ENCODE measurements at regions not wholly inside any gene's neighbourhood (a gene's known extent, or its start where the extent isn't known, plus 50 kb on each side); places are given as distances from the start of the nearest gene placed in this dataset.

DNA sequence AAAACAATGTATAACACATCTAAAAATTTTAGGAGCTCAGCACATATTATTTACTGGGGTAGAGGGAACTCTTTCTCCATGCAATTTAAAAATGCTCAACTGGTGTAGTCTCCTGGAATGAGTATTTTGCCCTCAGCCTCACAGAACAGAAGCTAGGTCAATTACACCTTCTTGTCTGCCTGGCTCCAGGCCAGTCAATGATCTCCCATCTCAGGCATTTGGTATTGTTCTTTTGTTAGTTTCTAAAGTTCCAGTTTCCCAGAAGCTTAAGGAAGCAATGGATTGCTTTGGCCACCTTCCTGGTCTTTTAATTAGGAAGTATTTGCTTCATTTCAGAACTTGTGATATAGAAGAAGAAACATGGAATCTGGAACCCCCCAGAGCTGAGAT is 360.3 kb upstream of the ASIC2 start:
- intact Hi-C loops (cut with DNase I): no loop called here
- H3K9me3 ChIP-seq (ENCODE audit: control insufficient read depth in 2 of 3, insufficient read depth in 1 of 3, low read length in 3 of 3): no peaks in the 10 kb centered on the region
- H3K36me3 ChIP-seq (ENCODE audit: control insufficient read depth in 2 of 3, insufficient read depth in 3 of 3, low read length in 3 of 3): no peaks in the 10 kb centered on the region
- H3K9ac ChIP-seq (ENCODE audit: low read length in 3 of 3): no peak overlapping the region
- DNase-seq: no peak
- no peaks in the 10 kb centered on the region for H3K4me1 ChIP-seq (ENCODE audit: control insufficient read depth in 2 of 3, insufficient read depth in 2 of 3, low read depth in 1 of 3, low read length in 3 of 3)
- TF ChIP-seq, protein P1, sequence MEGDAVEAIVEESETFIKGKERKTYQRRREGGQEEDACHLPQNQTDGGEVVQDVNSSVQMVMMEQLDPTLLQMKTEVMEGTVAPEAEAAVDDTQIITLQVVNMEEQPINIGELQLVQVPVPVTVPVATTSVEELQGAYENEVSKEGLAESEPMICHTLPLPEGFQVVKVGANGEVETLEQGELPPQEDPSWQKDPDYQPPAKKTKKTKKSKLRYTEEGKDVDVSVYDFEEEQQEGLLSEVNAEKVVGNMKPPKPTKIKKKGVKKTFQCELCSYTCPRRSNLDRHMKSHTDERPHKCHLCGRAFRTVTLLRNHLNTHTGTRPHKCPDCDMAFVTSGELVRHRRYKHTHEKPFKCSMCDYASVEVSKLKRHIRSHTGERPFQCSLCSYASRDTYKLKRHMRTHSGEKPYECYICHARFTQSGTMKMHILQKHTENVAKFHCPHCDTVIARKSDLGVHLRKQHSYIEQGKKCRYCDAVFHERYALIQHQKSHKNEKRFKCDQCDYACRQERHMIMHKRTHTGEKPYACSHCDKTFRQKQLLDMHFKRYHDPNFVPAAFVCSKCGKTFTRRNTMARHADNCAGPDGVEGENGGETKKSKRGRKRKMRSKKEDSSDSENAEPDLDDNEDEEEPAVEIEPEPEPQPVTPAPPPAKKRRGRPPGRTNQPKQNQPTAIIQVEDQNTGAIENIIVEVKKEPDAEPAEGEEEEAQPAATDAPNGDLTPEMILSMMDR (IDR thresholded peaks at IDR 0.05; ENCODE audit: borderline replicate concordance, extremely low read depth, insufficient read depth): no peak
- no peak overlapping the region for H3K4me3 ChIP-seq (ENCODE audit: low read length in 3 of 3)
- no peak overlapping the region for H3K27ac ChIP-seq (ENCODE audit: low read depth in 2 of 2, low read length in 2 of 2)
- H3K27me3 ChIP-seq (ENCODE audit: control insufficient read depth, insufficient read depth, low read length): no peaks in the 10 kb centered on the region
- FAIRE-seq: no peak

DNA sequence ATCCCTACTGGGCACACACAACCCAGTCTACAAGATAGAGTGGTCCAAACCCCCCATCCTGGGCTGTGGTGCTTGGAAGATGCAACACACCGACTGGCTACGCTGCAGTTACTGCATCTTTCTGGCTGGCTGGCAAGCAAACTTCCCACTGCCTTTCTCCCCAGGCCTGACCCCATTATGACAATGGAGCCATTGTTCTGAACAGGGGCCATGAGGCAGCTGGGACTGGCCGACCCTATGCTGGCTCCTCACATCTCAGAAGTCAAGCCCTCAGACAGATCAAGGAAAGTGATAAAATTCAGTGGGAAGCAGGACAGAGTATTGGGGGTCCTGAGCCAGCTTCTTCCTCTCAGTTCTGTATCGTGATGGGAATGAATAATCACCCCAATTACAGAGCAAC is 364.1 kb upstream of the ASIC2 start:
- TF ChIP-seq, protein P1 (IDR thresholded peaks at IDR 0.05; ENCODE audit: borderline replicate concordance, extremely low read depth, insufficient read depth): no peak
- FAIRE-seq (no peak), DNase-seq (no peak)
- no peak overlapping the region for H3K9ac ChIP-seq (ENCODE audit: low read length in 3 of 3)
- H3K9me3 ChIP-seq (ENCODE audit: control insufficient read depth in 2 of 3, insufficient read depth in 1 of 3, low read length in 3 of 3): no peaks in the 10 kb centered on the region
- no peaks in the 10 kb centered on the region for H3K36me3 ChIP-seq (ENCODE audit: control insufficient read depth in 2 of 3, insufficient read depth in 3 of 3, low read length in 3 of 3)
- no peak overlapping the region for H3K27ac ChIP-seq (ENCODE audit: low read depth in 2 of 2, low read length in 2 of 2)
- intact Hi-C loops (cut with DNase I): no loop called here
- no peaks in the 10 kb centered on the region for H3K4me1 ChIP-seq (ENCODE audit: control insufficient read depth in 2 of 3, insufficient read depth in 2 of 3, low read depth in 1 of 3, low read length in 3 of 3)
- no peaks in the 10 kb centered on the region for H3K27me3 ChIP-seq (ENCODE audit: control insufficient read depth, insufficient read depth, low read length)
- no peak overlapping the region for H3K4me3 ChIP-seq (ENCODE audit: low read length in 3 of 3)

DNA sequence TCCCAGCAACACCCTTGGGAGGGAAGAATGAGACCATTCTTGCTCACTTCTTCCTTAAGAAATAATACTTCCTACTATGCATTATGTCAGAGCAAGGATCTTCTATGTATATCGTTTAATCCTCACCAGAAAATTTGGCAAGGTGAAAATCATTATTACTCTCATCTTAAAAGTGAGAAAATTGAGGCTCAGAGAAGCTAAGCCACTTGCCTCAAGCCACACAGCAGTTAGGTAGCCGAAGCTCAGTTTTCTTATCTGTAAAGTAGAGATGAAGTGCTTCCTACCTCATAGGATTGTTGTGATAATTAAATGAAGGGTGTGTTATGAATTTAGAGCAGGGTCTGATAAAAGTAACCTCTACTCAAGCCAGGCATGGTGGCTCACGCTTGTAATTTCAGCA is 368.9 kb upstream of the ASIC2 start:
- no peaks in the 10 kb centered on the region for H3K4me1 ChIP-seq (ENCODE audit: control insufficient read depth in 2 of 3, insufficient read depth in 2 of 3, low read depth in 1 of 3, low read length in 3 of 3)
- DNase-seq: no peak
- no peaks in the 10 kb centered on the region for H3K36me3 ChIP-seq (ENCODE audit: control insufficient read depth in 2 of 3, insufficient read depth in 3 of 3, low read length in 3 of 3)
- H3K27me3 ChIP-seq (ENCODE audit: control insufficient read depth, insufficient read depth, low read length): no peaks in the 10 kb centered on the region
- no peaks in the 10 kb centered on the region for H3K9me3 ChIP-seq (ENCODE audit: control insufficient read depth in 2 of 3, insufficient read depth in 1 of 3, low read length in 3 of 3)
- FAIRE-seq: no peak
- H3K9ac ChIP-seq (ENCODE audit: low read length in 3 of 3): no peak overlapping the region
- H3K27ac ChIP-seq (ENCODE audit: low read depth in 2 of 2, low read length in 2 of 2): no peak overlapping the region
- intact Hi-C loops (cut with DNase I): no loop called here
- TF ChIP-seq, protein P1 (IDR thresholded peaks at IDR 0.05; ENCODE audit: borderline replicate concordance, extremely low read depth, insufficient read depth): no peak
- no peak overlapping the region for H3K4me3 ChIP-seq (ENCODE audit: low read length in 3 of 3)

DNA sequence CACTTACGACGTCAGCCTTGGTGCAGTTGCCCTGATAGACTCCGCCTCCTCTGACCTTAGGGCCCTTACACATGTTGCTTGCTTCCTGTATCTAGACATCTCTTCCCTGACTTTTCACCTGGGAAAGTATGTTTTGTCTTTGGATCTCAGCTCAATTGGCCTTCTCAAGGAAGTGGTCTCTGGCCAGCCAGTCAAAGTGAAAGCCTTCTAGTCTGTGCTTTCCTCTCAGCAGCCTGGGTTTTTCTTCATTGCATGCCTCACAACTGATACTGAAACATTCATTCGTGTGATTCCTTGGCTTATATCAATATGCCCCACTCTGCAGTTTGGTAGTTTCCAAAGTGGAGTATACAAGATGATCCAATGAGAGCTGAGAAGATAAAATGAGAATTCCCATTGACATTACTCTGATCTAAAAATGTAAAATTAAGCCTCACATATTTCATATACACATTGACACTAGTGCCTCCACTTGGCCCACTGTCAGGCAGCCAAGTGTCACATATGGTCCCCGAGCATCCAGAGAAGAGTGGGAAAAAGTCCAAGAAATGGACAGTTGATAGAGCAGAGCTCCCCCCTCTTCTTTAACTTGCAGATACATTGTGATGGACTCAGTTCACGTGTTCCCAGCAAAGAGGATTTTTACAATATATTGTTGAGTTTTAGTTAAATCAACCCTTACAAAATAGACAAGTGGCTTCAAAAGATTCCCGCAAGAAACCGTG is 371.2 kb upstream of the ASIC2 start:
- TF ChIP-seq, protein P1 (IDR thresholded peaks at IDR 0.05; ENCODE audit: borderline replicate concordance, extremely low read depth, insufficient read depth): no peak
- DNase-seq (no peak), FAIRE-seq (no peak)
- Histone ChIP-seq H3K9me3 (ENCODE audit: control insufficient read depth in 2 of 3, insufficient read depth in 1 of 3, low read length in 3 of 3) (no peaks in the 10 kb centered on the region), H3K36me3 (ENCODE audit: control insufficient read depth in 2 of 3, insufficient read depth in 3 of 3, low read length in 3 of 3) (no peaks in the 10 kb centered on the region), H3K9ac (ENCODE audit: low read length in 3 of 3) (no peak overlapping the region), H3K4me1 (ENCODE audit: control insufficient read depth in 2 of 3, insufficient read depth in 2 of 3, low read depth in 1 of 3, low read length in 3 of 3) (no peaks in the 10 kb centered on the region), H3K27ac (ENCODE audit: low read depth in 2 of 2, low read length in 2 of 2) (no peak overlapping the region), H3K27me3 (ENCODE audit: control insufficient read depth, insufficient read depth, low read length) (no peaks in the 10 kb centered on the region), H3K4me3 (ENCODE audit: low read length in 3 of 3) (no peak overlapping the region)
- intact Hi-C loops (cut with DNase I): no loop called here

All from kidney (tissue), 13 donors.